Mucosa of rectum (tissue), 2 donors: ENCODE measurements at regions not wholly inside any gene's neighbourhood (a gene's known extent, or its start where the extent isn't known, plus 50 kb on each side); places are given as distances from the start of the nearest gene placed in this dataset.

Source experiments
- H3K27ac ChIP-seq, 2 donors: one replicate each; pipeline ENCODE4 v1.7.0; 2013; ENCODE audit warnings: inconsistent platforms in 2 of 2, low read depth in 2 of 2, low read length in 2 of 2
- H3K27me3 ChIP-seq, 2 donors: one replicate each; pipeline ENCODE4 v1.7.0; 2013; ENCODE audit warnings: low read length in 2 of 2; ENCODE audit not compliant: control insufficient read depth in 2 of 2, insufficient read depth in 2 of 2
- H3K36me3 ChIP-seq, 2 donors: one replicate each; pipeline ENCODE4 v1.7.0; 2013; ENCODE audit warnings: low read length in 2 of 2; ENCODE audit not compliant: control insufficient read depth in 2 of 2, insufficient read depth in 2 of 2
- H3K4me1 ChIP-seq, 2 donors: one replicate each; pipeline ENCODE4 v1.7.0; 2013; ENCODE audit warnings: low read length in 2 of 2, mild to moderate bottlenecking in 1 of 2; ENCODE audit not compliant: control insufficient read depth in 2 of 2, insufficient read depth in 2 of 2
- H3K4me3 ChIP-seq, 2 donors: one replicate each; pipeline ENCODE4 v1.7.0; 2013; ENCODE audit warnings: low read length in 2 of 2
- H3K9ac ChIP-seq, 2 donors: one replicate each; pipeline ENCODE4 v1.7.0; 2013; ENCODE audit warnings: low read length in 2 of 2, low read depth in 1 of 2, mild to moderate bottlenecking in 1 of 2
- H3K9me3 ChIP-seq, 2 donors: one replicate each; pipeline ENCODE4 v1.7.0; 2013; ENCODE audit warnings: low read length in 2 of 2; ENCODE audit not compliant: control insufficient read depth in 2 of 2
- donor health status: healthy.
- donor health status: Normal muscosa, but diverticular disease.

DNA sequence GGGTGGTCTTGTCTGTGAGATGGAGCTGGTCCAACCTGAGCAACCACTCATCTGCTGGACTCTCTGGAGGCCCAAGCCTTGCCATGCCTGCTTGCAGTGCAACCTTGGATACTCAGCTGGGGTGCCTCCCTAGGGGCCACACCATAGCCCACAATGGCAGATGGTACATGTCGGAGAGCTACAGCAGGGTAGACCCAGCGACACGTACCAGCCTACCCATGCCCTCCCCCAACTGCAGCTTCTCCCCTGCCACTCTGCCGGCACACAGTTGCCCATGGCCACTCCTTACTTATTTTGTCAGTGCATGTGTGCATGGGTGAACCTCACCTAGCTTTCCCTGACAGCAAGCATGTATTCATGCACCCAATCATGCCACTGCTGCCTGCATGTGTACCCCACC is 690.9 kb downstream of the CCDC85A start:
- no peaks in the 10 kb centered on the region for H3K36me3 ChIP-seq
- H3K4me1 ChIP-seq, result no peaks in the 10 kb centered on the region
- H3K27ac ChIP-seq, result no peak overlapping the region
- no peak overlapping the region for H3K4me3 ChIP-seq
- peaks cover 0 to 2% of the 10 kb centered on the region in 2 donors for H3K9me3 ChIP-seq
- H3K27me3 ChIP-seq, result no peaks in the 10 kb centered on the region
- no peak overlapping the region for H3K9ac ChIP-seq

DNA sequence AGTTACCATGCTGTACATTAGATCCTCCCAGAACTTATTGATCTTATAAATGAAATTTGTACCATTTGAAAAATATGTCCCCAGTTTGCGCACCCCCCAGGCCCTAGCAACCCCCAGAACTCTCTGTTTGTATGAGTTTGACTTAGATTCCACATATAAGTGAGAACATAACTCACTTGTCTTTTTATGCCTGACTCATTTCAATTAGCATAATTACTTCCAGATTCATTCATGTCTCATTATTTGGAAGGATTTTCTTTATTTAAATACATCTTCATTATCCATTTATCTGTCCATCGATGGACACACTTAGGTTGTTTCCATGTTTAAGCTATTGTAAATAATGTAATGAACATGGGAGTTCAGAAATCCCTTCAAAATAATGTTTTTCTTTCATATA is 705.9 kb downstream of the CCDC85A start:
- H3K4me1 ChIP-seq, result no peaks in the 10 kb centered on the region
- H3K36me3 ChIP-seq, result no peaks in the 10 kb centered on the region
- no peak overlapping the region for H3K9ac ChIP-seq
- no peaks in the 10 kb centered on the region for H3K9me3 ChIP-seq
- no peak overlapping the region for H3K27ac ChIP-seq
- H3K4me3 ChIP-seq, result no peak overlapping the region
- no peaks in the 10 kb centered on the region for H3K27me3 ChIP-seq

GRCh38 chr2:56892382-56892781 is 708.6 kb downstream of the CCDC85A start:
- Histone ChIP-seq H3K27me3 (no peaks in the 10 kb centered on the region), H3K4me3 (no peak overlapping the region), H3K36me3 (no peaks in the 10 kb centered on the region), H3K27ac (no peak overlapping the region), H3K9ac (no peak overlapping the region), H3K4me1 (no peaks in the 10 kb centered on the region), H3K9me3 (no peaks in the 10 kb centered on the region)

- Histone ChIP-seq H3K4me3 (no peak overlapping the region), H3K27me3 (no peaks in the 10 kb centered on the region), H3K36me3 (no peaks in the 10 kb centered on the region), H3K9ac (no peak overlapping the region), H3K9me3 (no peaks in the 10 kb centered on the region), H3K27ac (no peak overlapping the region), H3K4me1 (no peaks in the 10 kb centered on the region)
Observed at GRCh38 chr2:56898986-56899385, 715.2 kb downstream of the CCDC85A start.

- no peak overlapping the region for H3K27ac ChIP-seq
- no peaks in the 10 kb centered on the region for H3K27me3 ChIP-seq
- H3K36me3 ChIP-seq, result no peaks in the 10 kb centered on the region
- no peaks in the 10 kb centered on the region for H3K9me3 ChIP-seq
- H3K4me1 ChIP-seq, result no peaks in the 10 kb centered on the region
- H3K9ac ChIP-seq, result no peak overlapping the region
- H3K4me3 ChIP-seq, result no peak overlapping the region
Observed at GRCh38 chr2:56912490-56912889, 728.7 kb downstream of the CCDC85A start.

DNA sequence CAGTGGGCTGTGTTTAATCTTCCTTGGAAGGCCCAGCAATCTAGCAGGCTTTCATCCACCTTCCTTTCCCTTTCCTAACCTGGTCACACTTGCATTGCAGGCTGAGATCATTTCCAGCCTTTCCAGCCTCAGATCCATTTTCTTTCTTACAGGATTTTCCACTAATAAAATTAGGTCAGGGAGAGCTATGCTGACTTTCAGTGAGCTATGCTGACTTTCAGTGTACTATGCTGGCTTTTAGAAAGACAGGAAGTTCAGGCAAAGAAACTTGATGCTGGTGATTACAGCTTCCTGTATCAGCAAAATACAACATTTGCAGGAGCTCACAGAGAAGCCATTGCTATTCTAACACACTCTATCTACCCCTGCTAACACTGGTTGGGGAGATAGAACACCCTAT is 735.0 kb downstream of the CCDC85A start:
- Histone ChIP-seq H3K9ac (no peak overlapping the region), H3K36me3 (no peaks in the 10 kb centered on the region), H3K4me1 (no peaks in the 10 kb centered on the region), H3K27ac (no peak overlapping the region), H3K4me3 (no peak overlapping the region), H3K27me3 (no peaks in the 10 kb centered on the region), H3K9me3 (no peaks in the 10 kb centered on the region)

- no peaks in the 10 kb centered on the region for H3K9me3 ChIP-seq
- no peaks in the 10 kb centered on the region for H3K36me3 ChIP-seq
- H3K27me3 ChIP-seq, result no peaks in the 10 kb centered on the region
- no peak overlapping the region for H3K27ac ChIP-seq
- H3K9ac ChIP-seq, result no peak overlapping the region
- H3K4me1 ChIP-seq, result no peaks in the 10 kb centered on the region
- no peak overlapping the region for H3K4me3 ChIP-seq
Observed at GRCh38 chr2:56933976-56934375, 750.2 kb downstream of the CCDC85A start.

- Histone ChIP-seq H3K4me3 (no peak overlapping the region), H3K9me3 (no peaks in the 10 kb centered on the region), H3K4me1 (no peaks in the 10 kb centered on the region), H3K36me3 (no peaks in the 10 kb centered on the region), H3K27ac (no peak overlapping the region), H3K9ac (no peak overlapping the region), H3K27me3 (no peaks in the 10 kb centered on the region)
Observed at GRCh38 chr2:56934866-56935265, 751.1 kb downstream of the CCDC85A start.

DNA sequence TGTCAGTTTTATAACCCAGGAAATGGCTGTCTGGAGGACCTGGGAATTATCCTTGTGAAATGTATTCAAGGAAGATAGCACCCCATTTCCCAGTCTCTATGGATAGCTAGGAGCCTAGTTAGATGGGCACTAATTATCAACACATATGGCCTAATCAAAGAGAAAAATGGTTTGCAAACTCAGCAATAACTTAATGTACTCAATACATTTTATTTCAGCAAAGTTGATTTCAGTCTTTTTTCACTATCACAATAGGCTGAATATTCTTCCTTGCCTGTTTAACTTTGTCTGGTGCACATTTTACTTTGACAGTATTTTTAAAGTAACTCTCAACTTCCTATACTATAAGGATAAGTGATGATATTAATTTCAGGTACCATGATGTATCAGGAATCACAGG is 756.3 kb downstream of the CCDC85A start:
- Histone ChIP-seq H3K27me3 (no peaks in the 10 kb centered on the region), H3K36me3 (no peaks in the 10 kb centered on the region), H3K9ac (no peak overlapping the region), H3K4me3 (no peak overlapping the region), H3K4me1 (no peaks in the 10 kb centered on the region), H3K9me3 (no peaks in the 10 kb centered on the region), H3K27ac (no peak overlapping the region)

DNA sequence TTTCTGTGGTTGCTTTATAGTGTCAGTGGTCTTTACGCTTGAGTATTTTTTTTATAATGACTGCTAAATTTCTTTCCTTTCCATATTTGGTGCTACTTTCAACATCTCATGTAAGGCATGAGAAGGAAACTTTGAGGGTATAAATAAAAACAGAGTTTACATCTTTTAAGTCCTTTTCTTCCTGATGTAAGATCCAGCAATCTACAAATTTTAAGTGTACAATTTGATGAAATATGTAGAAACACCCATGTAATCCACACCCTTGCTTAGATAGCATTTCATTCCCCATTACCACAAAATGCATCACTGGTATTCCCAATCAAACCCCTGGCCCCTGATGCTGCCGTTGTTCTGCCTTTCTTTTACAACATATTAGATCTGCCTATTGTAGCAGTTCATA is 769.1 kb downstream of the CCDC85A start:
- no peaks in the 10 kb centered on the region for H3K9me3 ChIP-seq
- no peak overlapping the region for H3K9ac ChIP-seq
- no peak overlapping the region for H3K4me3 ChIP-seq
- H3K4me1 ChIP-seq, result no peaks in the 10 kb centered on the region
- H3K36me3 ChIP-seq, result no peaks in the 10 kb centered on the region
- H3K27me3 ChIP-seq, result no peaks in the 10 kb centered on the region
- no peak overlapping the region for H3K27ac ChIP-seq

DNA sequence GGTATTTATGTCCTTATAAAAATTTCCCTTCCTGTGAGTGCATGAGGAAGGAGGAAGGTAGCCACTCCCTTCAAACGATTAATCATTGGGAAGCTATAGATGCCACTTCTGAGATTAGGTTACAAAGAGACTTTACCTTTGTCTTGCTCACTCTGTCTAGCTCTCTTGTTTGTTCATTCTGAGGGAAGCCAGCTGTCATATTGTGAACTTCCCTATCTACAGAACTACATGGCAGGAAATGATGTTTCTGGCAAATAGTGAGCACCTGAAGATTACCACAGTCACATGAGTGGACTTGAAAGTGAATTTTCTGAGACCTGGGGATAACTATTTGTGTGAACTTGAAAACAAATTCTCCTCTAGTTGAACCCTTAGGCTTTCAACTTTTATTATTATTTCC is 776.8 kb downstream of the CCDC85A start:
- Histone ChIP-seq H3K27ac (no peak overlapping the region), H3K36me3 (no peaks in the 10 kb centered on the region), H3K9me3 (no peaks in the 10 kb centered on the region), H3K27me3 (no peaks in the 10 kb centered on the region), H3K4me1 (no peaks in the 10 kb centered on the region), H3K9ac (no peak overlapping the region), H3K4me3 (no peak overlapping the region)
